HG02973 (cell line): ENCODE measurements at regions not wholly inside any gene's neighbourhood (a gene's known extent, or its start where the extent isn't known, plus 50 kb on each side); places are given as distances from the start of the nearest gene placed in this dataset.

ENCODE experiments used
- ATAC-seq: cut with Tn5 transposase; IDR thresholded peaks from one replicate; pipeline ENCODE4 v1.9.1; 2021; ENCODE audit warnings: moderate library complexity; ENCODE audit not compliant: unreplicated experiment

DNA sequence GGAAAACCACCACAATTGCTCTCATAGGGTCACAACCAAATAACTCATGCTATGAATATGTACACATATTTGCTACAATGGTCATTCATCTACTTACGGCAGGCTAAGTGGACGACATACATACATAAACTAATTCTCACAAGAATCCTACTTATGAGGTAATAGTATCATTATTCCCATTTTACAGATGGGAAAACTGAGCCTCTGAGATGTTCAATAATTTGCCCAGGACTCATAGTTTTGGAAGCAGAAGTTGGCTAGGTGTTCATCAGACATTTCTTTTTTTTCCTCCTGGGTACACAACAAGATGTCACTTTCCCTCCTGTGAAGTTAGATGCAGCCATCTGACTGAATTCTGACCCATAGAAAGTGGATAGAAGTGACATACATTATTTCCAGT lies 89.0 kb upstream of the PKDCC start:
- no peak for ATAC-seq

DNA sequence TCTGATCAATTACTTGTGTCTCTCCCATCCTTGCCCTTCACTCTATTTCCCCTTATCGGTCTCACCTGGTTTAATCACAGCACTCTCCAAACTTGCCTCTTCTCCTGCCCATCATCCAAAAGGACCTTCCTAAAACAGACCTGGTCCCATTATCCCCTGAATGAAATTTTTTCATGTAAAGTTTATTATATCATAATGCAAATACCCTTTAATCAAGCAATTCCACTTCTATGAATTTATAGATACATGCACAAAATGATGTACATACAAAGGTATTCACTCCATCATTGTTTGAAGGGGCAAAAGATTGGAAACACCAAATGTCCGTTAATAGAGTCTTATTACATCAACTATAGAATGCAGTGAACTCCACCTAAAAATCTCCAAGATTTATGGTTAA lies 88.1 kb upstream of the PKDCC start:
- no peak for ATAC-seq

DNA sequence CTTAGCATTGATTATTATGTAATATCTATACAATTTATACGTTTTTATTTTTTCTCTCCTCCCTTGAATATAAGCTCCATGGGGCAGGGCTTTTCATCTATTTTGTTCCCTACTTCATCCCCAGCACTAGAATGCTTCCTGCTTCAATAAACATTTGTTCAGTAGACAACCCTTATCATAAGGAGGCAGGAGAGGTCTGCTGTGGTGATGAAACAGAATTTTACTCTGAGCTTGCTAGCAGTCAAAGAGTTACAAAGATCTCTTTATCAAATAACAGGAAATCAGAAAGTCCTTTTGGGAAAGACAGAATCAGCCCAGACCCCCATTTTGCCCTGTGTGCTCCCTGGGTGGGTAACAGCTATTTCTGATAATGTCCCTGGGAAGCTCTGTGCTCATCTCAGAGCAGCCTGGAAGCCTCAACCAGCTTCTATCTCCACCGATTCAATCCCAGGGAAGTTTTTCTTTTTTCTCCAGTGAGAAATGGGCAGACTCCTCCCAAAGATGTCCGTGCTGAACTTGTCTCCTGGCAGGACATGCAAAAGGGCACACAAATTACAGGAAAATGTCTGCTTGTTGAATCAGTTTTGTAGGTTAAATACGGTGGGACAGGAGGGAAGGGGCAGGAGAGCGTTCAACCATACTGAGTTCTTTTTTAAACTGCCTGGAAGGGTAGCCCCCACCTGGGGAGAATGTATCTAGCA lies 84.7 kb upstream of the PKDCC start:
- no peak for ATAC-seq

DNA sequence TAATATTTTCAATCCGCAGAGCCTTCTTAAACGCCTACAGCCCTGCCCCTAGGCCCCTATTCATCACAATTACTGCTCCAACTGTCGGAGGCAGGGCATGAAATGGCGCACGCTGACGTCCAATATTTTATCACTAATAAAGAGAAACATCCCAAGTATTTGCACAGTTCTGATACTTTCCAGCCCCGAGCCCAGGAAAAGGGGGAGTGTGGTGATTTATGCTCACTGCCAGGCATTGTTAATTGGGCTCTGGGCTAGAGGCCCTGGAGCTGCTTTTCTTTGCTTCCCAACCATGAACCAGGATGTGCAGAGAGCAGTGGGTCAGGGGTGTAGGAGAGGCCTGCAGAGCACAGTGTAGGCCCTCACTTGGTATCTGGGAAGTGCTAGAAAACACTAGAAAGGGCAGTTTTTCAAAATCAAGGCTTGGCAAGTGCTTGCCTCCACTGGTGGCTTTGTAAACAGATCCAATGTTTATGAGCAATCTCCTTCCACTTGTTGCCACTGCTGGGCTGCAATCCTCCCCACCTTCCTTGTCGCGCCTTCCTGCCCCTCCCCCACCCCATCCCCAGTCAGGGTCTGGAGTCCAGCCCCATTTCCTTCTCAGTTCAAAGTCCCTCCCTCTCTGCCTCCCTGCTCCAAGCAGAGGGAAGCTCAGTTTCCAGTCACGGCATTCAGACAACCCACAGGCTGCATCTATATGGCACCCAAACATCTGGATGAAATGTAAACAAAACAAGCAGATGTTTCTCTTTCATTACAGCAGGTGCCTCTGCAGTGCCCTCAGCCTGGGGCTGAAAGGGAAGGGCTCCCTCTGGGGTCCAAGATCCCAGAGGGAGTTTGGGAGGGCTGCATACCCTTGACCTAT lies 83.9 kb upstream of the PKDCC start:
- ATAC-seq, result no peak

DNA sequence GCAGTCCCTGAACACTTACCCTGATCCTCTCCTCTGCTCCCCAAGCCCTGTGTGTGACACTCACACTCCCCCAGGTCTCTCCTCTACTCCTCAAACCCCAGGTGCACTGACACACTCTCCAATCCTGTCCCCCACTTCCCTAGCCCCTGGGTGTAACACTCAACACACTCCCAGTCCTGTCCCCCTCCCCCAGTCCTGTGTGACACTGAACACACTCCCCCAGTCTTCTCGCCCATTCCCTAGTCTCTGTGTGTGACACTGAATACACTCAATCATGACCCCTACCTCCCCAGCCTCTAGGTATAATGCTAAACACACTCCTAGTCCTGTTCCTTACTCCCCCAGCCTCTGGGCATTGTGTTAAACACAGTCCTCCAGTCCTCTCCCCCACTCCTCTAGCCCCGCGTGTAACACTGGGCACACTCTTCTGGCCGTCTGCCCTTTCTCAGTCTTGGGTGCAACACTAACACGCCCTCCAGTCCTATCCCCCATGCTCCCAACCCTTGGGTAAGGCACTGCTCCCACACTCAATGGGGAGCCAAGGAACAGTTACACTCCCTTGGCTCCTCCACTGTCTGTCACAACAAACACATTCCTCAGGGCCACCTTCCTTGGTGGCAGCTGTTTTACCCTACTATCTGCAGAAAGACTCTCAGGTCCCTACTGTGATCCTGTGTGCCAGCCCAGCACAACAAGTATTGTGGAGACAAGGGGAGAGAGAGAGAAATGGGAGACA lies 82.5 kb upstream of the PKDCC start:
- no peak for ATAC-seq

DNA sequence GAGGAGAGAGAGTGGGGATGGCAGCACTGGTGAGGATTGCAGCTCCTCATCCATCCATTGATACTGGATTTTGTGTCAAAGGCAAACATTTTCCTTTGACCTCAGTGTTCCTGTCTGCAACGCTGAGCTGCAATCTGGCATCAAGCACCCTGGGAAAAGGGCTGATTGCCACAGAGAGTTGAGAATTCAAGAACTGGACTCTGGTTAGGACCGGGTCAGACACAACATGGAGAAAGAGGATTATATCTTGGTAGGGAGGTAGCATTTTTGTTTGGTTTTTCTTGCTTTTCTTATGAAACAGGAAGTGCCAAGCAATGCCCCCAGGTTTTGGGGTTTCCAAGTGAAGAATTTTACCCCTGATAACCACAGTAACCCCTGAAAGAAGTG lies 81.9 kb upstream of the PKDCC start:
- no peak for ATAC-seq

DNA sequence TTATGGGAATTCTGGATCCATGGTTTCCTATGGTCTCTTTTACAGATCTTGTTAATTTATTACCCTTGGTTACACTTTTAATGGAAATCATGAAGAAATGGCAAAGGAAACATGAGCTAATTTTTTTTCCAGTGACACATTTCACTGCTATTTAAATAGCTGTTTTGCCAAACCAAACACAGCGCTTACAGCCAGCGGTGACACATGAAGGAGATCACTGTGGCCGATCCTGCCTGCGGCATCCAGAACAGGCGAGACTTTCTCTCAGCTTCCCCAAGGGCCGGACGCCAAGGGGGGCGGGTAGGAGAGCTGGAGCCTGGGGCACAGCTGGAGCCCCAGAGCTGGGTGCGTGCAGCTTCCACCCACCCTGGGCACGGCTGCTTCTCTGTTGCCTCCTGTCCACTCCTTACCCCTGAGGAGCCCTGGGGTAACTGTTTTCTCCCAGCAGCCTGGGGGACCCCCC lies 81.4 kb upstream of the PKDCC start:
- no peak for ATAC-seq

DNA sequence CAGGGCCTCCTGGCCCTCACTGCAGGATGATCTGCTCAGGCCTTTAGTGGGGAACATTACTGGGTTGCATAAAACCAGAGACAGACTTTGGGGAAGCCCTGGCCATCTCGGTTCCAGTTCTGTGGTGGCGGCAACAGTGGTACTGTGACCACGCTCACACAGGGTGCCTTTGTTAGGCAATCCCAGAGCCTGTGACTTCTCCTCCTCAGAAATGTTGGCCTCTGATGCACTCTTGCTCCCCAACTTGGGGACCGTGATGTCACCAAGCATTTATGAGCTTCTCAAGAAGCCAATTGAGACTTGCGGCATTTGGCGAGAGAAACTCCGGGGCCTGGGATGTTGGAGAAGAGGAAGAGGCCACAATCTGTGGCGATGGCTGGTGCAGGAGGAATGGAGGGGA lies 80.9 kb upstream of the PKDCC start:
- no peak for ATAC-seq

DNA sequence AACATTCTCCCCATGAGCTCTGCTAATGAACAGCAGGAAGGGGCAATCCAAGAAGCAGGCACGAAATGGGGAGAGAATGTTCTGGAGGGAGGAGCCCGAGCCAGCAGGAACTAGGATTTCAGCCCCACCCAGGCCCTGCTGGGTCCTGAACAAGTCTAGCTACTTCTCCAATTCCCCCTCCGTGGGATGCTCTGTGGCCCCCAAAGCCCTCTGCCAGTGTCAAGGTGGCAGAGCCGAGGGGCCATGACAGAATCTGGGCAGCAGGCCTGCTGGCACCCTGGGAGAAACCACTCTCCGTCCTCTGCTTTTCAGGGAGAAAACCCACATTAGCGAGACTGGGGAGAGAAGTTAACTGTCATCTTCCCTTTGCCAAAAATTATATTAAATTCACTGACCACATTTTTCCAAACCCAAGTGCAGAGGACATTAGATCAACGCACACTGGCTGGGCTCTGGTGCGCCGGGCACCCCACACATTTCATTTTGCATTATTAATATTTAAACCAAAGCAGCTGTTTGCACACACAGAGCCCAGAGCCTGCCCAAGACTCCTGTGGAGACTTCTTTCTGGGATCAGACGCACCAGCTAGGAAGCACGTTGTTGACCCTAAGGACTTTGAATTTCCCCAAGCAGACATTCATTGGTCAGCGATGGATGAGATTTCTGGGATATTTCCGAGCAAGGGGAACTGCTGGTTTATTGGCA lies 80.2 kb upstream of the PKDCC start:
- no peak for ATAC-seq

DNA sequence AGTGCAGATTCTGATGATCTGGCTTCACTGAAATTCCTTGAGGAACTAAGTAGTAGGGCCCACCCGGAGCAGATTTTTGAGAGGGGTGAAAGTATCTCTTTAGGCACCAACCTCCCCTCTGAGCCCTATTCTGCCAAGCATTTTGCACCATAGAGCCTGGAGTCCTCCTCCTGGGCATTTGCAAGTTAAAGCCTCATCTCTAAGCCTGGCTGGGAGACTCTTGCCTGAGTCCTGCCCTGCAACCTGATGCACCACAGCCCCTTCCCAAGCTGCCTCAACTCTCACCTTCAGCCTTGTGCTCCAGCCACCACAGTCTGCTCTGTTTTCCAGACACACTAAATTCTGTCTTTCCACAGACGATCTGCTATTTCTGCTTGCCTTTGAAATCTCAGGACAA lies 79.6 kb upstream of the PKDCC start:
- no peak for ATAC-seq

DNA sequence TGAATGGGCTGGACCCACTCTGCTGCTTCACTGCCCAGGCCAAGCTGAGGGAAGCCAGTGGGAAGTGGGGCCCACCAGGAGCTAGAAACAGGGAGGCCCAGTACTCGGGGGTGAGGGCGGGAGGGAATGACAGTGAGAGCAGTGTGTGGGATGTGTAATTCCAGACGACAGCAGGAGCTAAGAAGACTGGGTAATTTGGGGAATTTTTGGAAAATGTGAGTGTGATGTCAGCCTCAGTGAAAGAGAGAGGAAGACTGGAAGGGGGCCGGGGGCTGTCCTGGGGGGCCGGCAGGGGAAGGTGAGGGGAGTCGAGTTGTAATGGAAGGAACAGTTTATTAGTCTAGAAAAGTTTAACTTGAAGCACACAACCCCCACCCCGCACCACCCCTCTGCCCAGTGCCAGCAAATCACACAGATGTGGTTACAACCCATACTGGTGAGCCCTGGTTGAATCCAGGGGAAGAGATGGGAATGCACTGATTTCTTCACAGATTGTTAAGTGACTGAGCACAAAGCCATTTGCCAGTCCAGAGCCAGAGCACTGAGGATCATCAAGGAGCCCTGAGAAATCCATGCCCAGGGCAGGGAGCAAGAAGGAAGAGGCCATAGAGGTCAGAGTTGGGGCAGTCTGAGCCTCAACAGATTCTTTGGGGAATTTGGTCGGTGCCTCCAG lies 76.7 kb upstream of the PKDCC start:
- ATAC-seq, result no peak

DNA sequence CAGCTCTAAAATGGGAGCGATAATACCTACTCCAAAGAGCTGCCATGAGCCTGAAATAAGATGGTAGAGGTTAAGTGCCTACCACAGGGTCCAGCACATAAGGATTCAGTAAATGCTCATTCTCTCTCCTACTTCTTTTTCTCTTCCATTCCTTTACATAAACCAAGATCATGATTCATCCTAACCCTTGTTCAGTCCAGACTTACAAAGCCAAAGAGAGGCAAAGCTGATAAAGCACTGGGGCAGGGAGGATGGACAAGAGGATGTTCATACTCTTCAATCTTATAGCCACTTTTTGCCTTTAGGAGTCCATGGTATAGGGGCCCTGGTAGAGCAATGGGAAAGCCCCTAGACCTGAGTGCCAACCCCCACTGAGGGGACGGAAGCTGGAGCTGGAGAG lies 75.6 kb upstream of the PKDCC start:
- no peak for ATAC-seq

DNA sequence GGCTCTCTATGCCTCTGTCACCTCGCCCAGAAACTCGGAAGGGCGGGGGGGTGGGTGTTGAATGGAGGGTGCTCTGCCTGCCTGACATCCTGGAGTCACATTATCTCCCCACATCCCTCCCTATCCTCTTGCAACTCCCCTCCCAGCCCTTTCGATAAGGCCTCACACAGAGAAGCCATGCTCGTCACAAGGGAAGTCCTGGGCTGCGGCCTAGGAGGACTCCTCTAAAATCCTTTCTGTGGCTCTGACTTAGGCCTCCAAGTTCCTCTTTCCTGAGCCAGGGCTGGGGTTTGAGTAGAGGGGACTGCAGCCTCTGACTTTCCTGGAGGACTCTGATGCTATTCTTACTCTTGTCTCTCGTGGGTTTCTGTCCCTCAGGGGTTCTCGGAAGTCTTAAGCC lies 75.0 kb upstream of the PKDCC start:
- ATAC-seq, result no peak

DNA sequence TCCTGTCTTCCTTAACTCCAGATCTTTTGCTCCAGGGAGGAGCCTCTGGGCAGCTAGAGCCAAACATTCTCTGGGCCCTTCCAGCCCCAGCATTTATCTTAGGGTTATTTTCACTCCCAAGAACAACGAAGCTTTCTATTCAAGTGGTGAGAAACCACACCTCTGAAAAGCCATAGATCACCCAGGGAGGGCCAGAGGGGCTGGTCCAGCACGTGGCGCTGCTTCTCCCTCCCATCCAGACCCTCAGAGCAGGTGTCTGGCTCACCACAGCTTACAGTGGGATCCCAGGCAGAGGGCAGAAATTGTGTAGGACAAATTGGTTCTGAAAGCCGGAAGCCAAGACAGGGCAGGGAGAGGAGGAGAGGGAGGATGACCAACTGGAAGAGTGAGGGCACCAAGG lies 74.0 kb upstream of the PKDCC start:
- no peak for ATAC-seq

DNA sequence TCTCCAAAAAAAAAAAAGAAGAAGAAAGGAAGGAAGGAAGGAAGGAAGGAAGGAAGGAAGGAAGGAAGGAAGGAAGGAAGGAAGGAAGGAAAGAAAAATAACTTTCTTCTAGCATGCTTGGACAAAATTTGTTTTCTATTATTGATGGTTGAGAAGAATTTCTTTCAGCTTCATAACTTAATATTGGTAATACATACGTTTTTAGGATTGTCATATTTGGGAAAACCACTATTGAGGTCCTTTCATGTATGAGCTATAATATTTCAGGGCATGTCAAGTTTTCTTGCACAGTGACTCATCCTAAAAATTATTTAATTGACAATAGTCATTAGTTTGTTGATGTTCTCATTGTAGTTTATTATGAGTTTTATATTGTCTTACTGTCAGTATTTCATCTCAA lies 66.4 kb upstream of the PKDCC start:
- ATAC-seq, result no peak

DNA sequence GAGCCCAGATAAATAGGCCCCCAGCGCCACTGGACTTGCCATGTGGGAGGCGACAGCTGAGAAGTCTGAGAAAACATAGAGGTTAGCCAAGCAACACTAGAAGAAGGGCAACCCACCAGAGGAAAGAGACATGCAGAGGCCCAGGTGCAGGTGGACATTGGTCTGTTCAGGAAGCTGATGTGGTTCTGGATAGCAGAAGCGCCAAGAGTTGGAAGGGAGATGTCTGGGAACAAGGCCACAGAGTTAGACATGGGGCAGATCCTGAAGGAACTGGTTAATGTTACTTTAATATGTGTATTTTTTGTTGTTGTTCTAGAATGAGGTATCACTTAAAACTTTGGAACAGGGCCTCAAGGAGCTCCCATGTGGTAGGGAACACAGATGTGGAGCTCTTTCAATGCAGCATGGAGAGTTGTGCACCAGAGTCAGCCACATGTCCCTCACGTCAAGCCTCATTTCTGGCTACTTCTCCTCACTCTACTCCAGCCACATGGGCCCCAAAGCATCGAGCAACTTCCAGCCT lies 62.2 kb upstream of the PKDCC start:
- no peak for ATAC-seq

DNA sequence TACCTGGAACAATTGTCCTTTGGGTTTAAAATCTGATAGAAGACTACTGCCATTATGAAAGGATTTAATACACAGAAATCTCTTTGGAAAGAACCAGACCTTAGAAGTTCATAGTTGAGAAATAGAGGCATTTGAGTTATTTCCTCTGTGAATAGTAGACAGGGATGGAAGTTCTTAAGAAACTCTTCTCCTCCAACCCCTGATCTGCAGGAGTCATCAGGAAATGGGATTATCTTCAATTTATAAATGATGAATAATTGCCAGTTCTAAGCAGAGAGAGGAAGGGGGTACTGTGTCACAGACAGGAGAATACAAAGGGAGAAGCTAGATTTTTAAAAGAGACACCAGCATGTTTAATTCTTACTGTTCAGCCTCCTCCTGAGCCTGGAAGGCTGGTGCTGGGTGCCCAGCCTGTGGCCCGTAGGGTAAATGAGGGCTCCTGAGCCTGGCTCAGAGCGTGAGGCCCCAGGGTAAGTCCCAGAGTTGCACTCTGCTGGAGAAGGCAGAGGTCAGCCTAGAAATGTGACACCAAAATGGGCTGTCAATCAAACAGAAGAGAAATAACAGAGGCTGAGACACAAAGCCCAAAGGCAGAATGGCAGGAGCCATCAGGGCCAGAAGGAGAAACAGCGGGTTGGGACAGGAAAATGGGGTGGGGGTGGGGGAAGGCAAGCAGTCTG lies 58.2 kb upstream of the PKDCC start:
- no peak for ATAC-seq

DNA sequence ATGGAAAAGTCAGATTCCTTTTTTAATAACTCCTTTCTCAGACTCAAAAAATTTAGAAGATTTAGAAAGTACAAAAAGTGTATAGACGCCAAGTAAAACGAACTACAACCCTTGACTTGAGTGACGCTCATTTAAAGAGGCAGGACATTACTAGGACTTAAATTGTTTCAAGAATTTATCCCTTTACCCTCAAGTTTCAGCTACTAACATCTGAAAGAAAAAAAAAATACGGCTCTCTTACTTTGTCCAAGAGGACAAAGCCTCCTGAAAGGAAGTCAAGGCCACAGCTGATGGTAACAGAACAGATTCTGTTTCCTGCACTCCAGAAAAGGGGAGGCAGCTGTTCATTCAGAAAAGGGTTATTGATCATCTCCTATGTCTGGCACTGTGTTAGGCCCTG lies 57.6 kb upstream of the PKDCC start:
- ATAC-seq, result no peak

DNA sequence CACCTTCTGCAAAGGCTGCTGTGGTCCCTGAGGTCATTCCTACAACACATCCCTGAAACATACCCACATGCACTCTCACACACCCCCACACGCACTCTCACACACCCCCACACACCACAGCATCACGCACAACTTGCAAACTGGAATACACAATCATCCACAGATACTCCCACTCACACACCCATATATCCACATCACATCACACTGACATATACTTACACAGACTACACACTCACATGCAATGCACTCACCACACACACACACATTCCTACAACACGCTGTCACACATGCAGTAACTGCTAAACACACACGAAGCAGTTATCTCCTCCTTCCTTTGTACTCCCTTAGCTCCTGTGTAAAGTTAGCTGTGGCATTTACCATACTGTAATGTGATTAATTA lies 57.1 kb upstream of the PKDCC start:
- ATAC-seq, result no peak
